ENCODE measurements at regions not wholly inside any gene's neighbourhood (a gene's known extent, or its start where the extent isn't known, plus 50 kb on each side); places are given as distances from the start of the nearest gene placed in this dataset.

DNA sequence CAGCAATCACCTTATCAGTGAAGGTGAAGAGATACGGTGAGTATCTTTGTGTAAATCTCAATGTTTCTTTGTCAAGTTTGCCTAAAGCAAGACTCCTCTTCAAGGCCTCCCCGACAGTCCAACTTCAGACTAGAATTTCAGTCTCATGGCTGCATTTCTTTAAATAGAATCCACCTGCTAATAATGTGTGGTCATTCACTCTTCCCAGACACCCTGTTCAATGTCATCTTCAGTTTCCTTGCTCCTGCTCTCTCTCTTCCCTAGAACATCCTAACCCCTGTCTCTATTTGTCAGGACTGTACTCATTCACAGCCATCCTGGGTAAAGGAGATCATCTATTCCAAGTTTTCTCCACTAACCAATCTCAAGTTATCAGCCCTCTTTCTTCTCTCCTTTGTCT, 267.3 kb downstream of the EN1 start:
- TF ChIP-seq YY1 (IDR thresholded peaks at IDR 0.05; ENCODE audit: insufficient read depth, insufficient read length) (no peak), SUZ12 (IDR thresholded peaks at IDR 0.05; ENCODE audit: extremely low read depth, insufficient read depth, insufficient read length) (no peak)

Data from NT2/D1 (cell line).